Activated naive CD8-positive, alpha-beta T cell treated with anti-CD3 and anti-CD28 coated beads, Interleukin-2, amount 10 ng/mL, durations not matched to agents 7 days and 5 days (primary cell): ENCODE measurements at regions not wholly inside any gene's neighbourhood (a gene's known extent, or its start where the extent isn't known, plus 50 kb on each side); places are given as distances from the start of the nearest gene placed in this dataset.
"Not testable (repeated sequence)": the region's sequence is repeated elsewhere in the genome, so short reads cannot be mapped to it uniquely, and the experiment has no call there.

ENCODE experiments used
- ATAC-seq: fragments of 150-1000 bp; cut with Tn5 transposase; one replicate; pipeline ENCODE4 v1.10.0; 2021; ENCODE audit warnings: low read depth, moderate library complexity
- POLR2A ChIA-PET: fragments of 350-600 bp; sonication (Branson Sonifier 250); formaldehyde crosslinking; loops from one replicate; lab custom pipeline; 2021; ENCODE audit warnings: antibody characterized with exemption; lab: Charles Lee
- DNase-seq: peaks from one replicate; pipeline ENCODE4 v3.0.0; 2021
- H3K27ac Mint-ChIP-seq: one replicate; pipeline ENCODE4 v1.8.0; 2022; ENCODE audit warnings: mild to moderate bottlenecking, mixed read lengths
- H3K27me3 Mint-ChIP-seq: one replicate; pipeline ENCODE4 v1.8.0; 2022; ENCODE audit warnings: mild to moderate bottlenecking, moderate library complexity, mixed read lengths
- H3K36me3 Mint-ChIP-seq: one replicate; pipeline ENCODE4 v1.8.0; 2021; ENCODE audit warnings: mild to moderate bottlenecking, mixed read lengths
- H3K4me1 Mint-ChIP-seq: one replicate; pipeline ENCODE4 v1.8.0; 2021; ENCODE audit warnings: mixed read lengths
- H3K4me3 Mint-ChIP-seq: one replicate; pipeline ENCODE4 v1.8.0; 2022; ENCODE audit warnings: mild to moderate bottlenecking, moderate library complexity, mixed read lengths
- H3K9me3 Mint-ChIP-seq: one replicate; pipeline ENCODE4 v1.8.0; 2021; ENCODE audit warnings: mixed read lengths

GRCh38 chr5:122612901-122613300, 162.0 kb upstream of the SNX2 start:
- no peaks in the 10 kb centered on the region for H3K4me1 Mint-ChIP-seq
- no peak overlapping the region for H3K4me3 Mint-ChIP-seq
- POLR2A ChIA-PET, result no interaction called here

GRCh38 chr5:122615146-122615545, 159.7 kb upstream of the SNX2 start:
- ATAC-seq, result no peak
- no peaks in the 10 kb centered on the region for H3K4me1 Mint-ChIP-seq
- H3K9me3 Mint-ChIP-seq, result no peaks in the 10 kb centered on the region
- POLR2A ChIA-PET, result no interaction called here
- no peak overlapping the region for H3K27ac Mint-ChIP-seq
- no peak overlapping the region for H3K4me3 Mint-ChIP-seq
- no peaks in the 10 kb centered on the region for H3K27me3 Mint-ChIP-seq
- DNase-seq, result no peak
- no peaks in the 10 kb centered on the region for H3K36me3 Mint-ChIP-seq

More at GRCh38 chr5:122612901-122613300, 162.0 kb upstream of the SNX2 start:
- H3K27ac Mint-ChIP-seq, result no peak overlapping the region
- DNase-seq, result no peak
- no peaks in the 10 kb centered on the region for H3K36me3 Mint-ChIP-seq
- H3K27me3 Mint-ChIP-seq, result no peaks in the 10 kb centered on the region
- H3K9me3 Mint-ChIP-seq, result no peaks in the 10 kb centered on the region
- no peak for ATAC-seq

GRCh38 chr5:122615832-122616231, 159.0 kb upstream of the SNX2 start:
- no peaks in the 10 kb centered on the region for H3K36me3 Mint-ChIP-seq
- no peak overlapping the region for H3K4me3 Mint-ChIP-seq
- ATAC-seq (no peak), DNase-seq (no peak)
- no peak overlapping the region for H3K27ac Mint-ChIP-seq
- no peaks in the 10 kb centered on the region for H3K27me3 Mint-ChIP-seq
- no peaks in the 10 kb centered on the region for H3K9me3 Mint-ChIP-seq
- POLR2A ChIA-PET, result no interaction called here
- no peaks in the 10 kb centered on the region for H3K4me1 Mint-ChIP-seq

GRCh38 chr5:122618046-122618445, 156.8 kb upstream of the SNX2 start:
- H3K4me3 Mint-ChIP-seq, H3K9me3 Mint-ChIP-seq, ATAC-seq, H3K4me1 Mint-ChIP-seq, H3K27me3 Mint-ChIP-seq, DNase-seq, H3K36me3 Mint-ChIP-seq, POLR2A ChIA-PET, H3K27ac Mint-ChIP-seq: not testable (repeated sequence)

GRCh38 chr5:122620768-122621167, 154.1 kb upstream of the SNX2 start:
- H3K27me3 Mint-ChIP-seq, H3K9me3 Mint-ChIP-seq, ATAC-seq, POLR2A ChIA-PET, H3K36me3 Mint-ChIP-seq, H3K4me1 Mint-ChIP-seq, H3K4me3 Mint-ChIP-seq, DNase-seq, H3K27ac Mint-ChIP-seq: not testable (repeated sequence)

- H3K9me3 Mint-ChIP-seq, H3K4me3 Mint-ChIP-seq, H3K27me3 Mint-ChIP-seq, H3K27ac Mint-ChIP-seq, ATAC-seq, POLR2A ChIA-PET, DNase-seq, H3K4me1 Mint-ChIP-seq, H3K36me3 Mint-ChIP-seq: not testable (repeated sequence)
These were observed 146.2 kb upstream of the SNX2 start for GRCh38 chr5:122628714-122629113.

GRCh38 chr5:122629121-122629677, 145.7 kb upstream of the SNX2 start:
- ATAC-seq (no peak), DNase-seq (no peak)
- H3K36me3 Mint-ChIP-seq, result no peaks in the 10 kb centered on the region
- no peak overlapping the region for H3K4me3 Mint-ChIP-seq
- no peak overlapping the region for H3K27ac Mint-ChIP-seq
- H3K27me3 Mint-ChIP-seq, result no peaks in the 10 kb centered on the region
- no peaks in the 10 kb centered on the region for H3K4me1 Mint-ChIP-seq
- POLR2A ChIA-PET, result no interaction called here
- peaks cover 2% of the 10 kb centered on the region for H3K9me3 Mint-ChIP-seq

- no peak overlapping the region for H3K4me3 Mint-ChIP-seq
- H3K9me3 Mint-ChIP-seq, result no peaks in the 10 kb centered on the region
- no peaks in the 10 kb centered on the region for H3K4me1 Mint-ChIP-seq
- H3K27ac Mint-ChIP-seq, result no peak overlapping the region
- ATAC-seq, result no peak
- POLR2A ChIA-PET, result no interaction called here
- DNase-seq, result no peak
- no peaks in the 10 kb centered on the region for H3K27me3 Mint-ChIP-seq
- no peaks in the 10 kb centered on the region for H3K36me3 Mint-ChIP-seq
These were observed 136.3 kb upstream of the SNX2 start for GRCh38 chr5:122638581-122638980.

- Mint-ChIP-seq H3K27me3 (no peaks in the 10 kb centered on the region), H3K4me1 (no peaks in the 10 kb centered on the region), H3K4me3 (no peak overlapping the region), H3K36me3 (no peaks in the 10 kb centered on the region), H3K9me3 (no peaks in the 10 kb centered on the region), H3K27ac (no peak overlapping the region)
- POLR2A ChIA-PET, result no interaction called here
- no peak for ATAC-seq
- no peak for DNase-seq
These were observed 135.8 kb upstream of the SNX2 start for GRCh38 chr5:122639033-122639432.

GRCh38 chr5:122639864-122640263, 135.0 kb upstream of the SNX2 start:
- POLR2A ChIA-PET, result no interaction called here
- H3K4me3 Mint-ChIP-seq, result no peak overlapping the region
- ATAC-seq (no peak), DNase-seq (no peak)
- no peaks in the 10 kb centered on the region for H3K4me1 Mint-ChIP-seq
- H3K36me3 Mint-ChIP-seq, result no peaks in the 10 kb centered on the region
- no peaks in the 10 kb centered on the region for H3K9me3 Mint-ChIP-seq
- H3K27ac Mint-ChIP-seq, result no peak overlapping the region
- no peaks in the 10 kb centered on the region for H3K27me3 Mint-ChIP-seq

- no peaks in the 10 kb centered on the region for H3K27me3 Mint-ChIP-seq
- POLR2A ChIA-PET, result no interaction called here
- no peak for DNase-seq
- H3K27ac Mint-ChIP-seq, result no peak overlapping the region
- no peaks in the 10 kb centered on the region for H3K4me1 Mint-ChIP-seq
- no peaks in the 10 kb centered on the region for H3K9me3 Mint-ChIP-seq
- H3K4me3 Mint-ChIP-seq, result no peak overlapping the region
- H3K36me3 Mint-ChIP-seq, result no peaks in the 10 kb centered on the region
- no peak for ATAC-seq
These were observed 125.8 kb upstream of the SNX2 start for GRCh38 chr5:122649080-122649479.

- ATAC-seq, result no peak
- H3K27ac Mint-ChIP-seq, result no peak overlapping the region
- no peak for DNase-seq
- POLR2A ChIA-PET, result no interaction called here
- no peaks in the 10 kb centered on the region for H3K9me3 Mint-ChIP-seq
- H3K4me3 Mint-ChIP-seq, result no peak overlapping the region
- no peaks in the 10 kb centered on the region for H3K4me1 Mint-ChIP-seq
- no peaks in the 10 kb centered on the region for H3K36me3 Mint-ChIP-seq
- H3K27me3 Mint-ChIP-seq, result no peaks in the 10 kb centered on the region
These were observed 121.5 kb upstream of the SNX2 start for GRCh38 chr5:122653087-122654017.

GRCh38 chr5:122656160-122656559, 118.7 kb upstream of the SNX2 start:
- POLR2A ChIA-PET, result no interaction called here
- ATAC-seq (no peak), DNase-seq (no peak)
- no peaks in the 10 kb centered on the region for H3K27me3 Mint-ChIP-seq
- H3K36me3 Mint-ChIP-seq, result no peaks in the 10 kb centered on the region
- H3K27ac Mint-ChIP-seq, result no peak overlapping the region
- H3K9me3 Mint-ChIP-seq, result no peaks in the 10 kb centered on the region
- no peak overlapping the region for H3K4me3 Mint-ChIP-seq
- no peaks in the 10 kb centered on the region for H3K4me1 Mint-ChIP-seq

- H3K36me3 Mint-ChIP-seq, result no peaks in the 10 kb centered on the region
- no peak overlapping the region for H3K4me3 Mint-ChIP-seq
- POLR2A ChIA-PET, result no interaction called here
These were observed 118.3 kb upstream of the SNX2 start for GRCh38 chr5:122656577-122656976.

More at GRCh38 chr5:122656577-122656976, 118.3 kb upstream of the SNX2 start:
- Mint-ChIP-seq H3K27ac (no peak overlapping the region), H3K4me1 (no peaks in the 10 kb centered on the region), H3K27me3 (peaks cover 2% of the 10 kb centered on the region), H3K9me3 (no peaks in the 10 kb centered on the region)
- DNase-seq, result no peak
- ATAC-seq, result no peak
